ENCODE measurements at regions not wholly inside any gene's neighbourhood (a gene's known extent, or its start where the extent isn't known, plus 50 kb on each side); places are given as distances from the start of the nearest gene placed in this dataset.

GRCh38 chrX:5595570-5595969 is 633.1 kb downstream of the NLGN4X start (continued):
- no peak for TF ChIP-seq IKZF1 (conservative IDR thresholded peaks at IDR 0.05)

GRCh38 chrX:5586726-5587125 is 641.9 kb downstream of the NLGN4X start:
- POLR2A ChIA-PET = no interaction called here
- TF ChIP-seq CBX5 (IDR thresholded peaks at IDR 0.05; ENCODE audit: low read depth) = no peak
- no peak for TF ChIP-seq SMARCA5 (IDR thresholded peaks at IDR 0.05)
- TF ChIP-seq ZSCAN29 (IDR thresholded peaks at IDR 0.05) = no peak
- TF ChIP-seq CREM (IDR thresholded peaks at IDR 0.05; ENCODE audit: low read depth) = no peak
- no peak for TF ChIP-seq SIX5 (IDR thresholded peaks at IDR 0.05; ENCODE audit: low read depth, low read length, severe bottlenecking)
- H3K9me3 ChIP-seq (replicated peaks; ENCODE audit: control insufficient read depth, insufficient read depth, low read length) = no peaks in the 10 kb centered on the region
- RAD21 ChIA-PET (ENCODE audit: unreplicated experiment) = no interaction called here
- CTCF ChIA-PET = no interaction called here
- H3K27ac ChIP-seq (ENCODE audit: control insufficient read depth, insufficient read depth) = no peak overlapping the region
- no peaks in the 10 kb centered on the region for H3K27me3 ChIP-seq (replicated peaks in 1 of 2; ENCODE audit: control insufficient read depth in 2 of 2, insufficient read depth in 2 of 2, low read length in 1 of 2)
- H3K9ac ChIP-seq (ENCODE audit: control insufficient read depth, insufficient read depth, low read length) = no peak overlapping the region
- H3K36me3 ChIP-seq (ENCODE audit: control insufficient read depth in 2 of 2, insufficient read depth in 2 of 2, low read length in 1 of 2) = no peaks in the 10 kb centered on the region
- H3K79me2 ChIP-seq (ENCODE audit: control insufficient read depth, insufficient read depth, low read length) = no peaks in the 10 kb centered on the region
- FAIRE-seq (no peak), ATAC-seq (no peak), DNase-seq (ENCODE audit: low read depth, low spot score) (no peak)
- no peak overlapping the region for H3K4me2 ChIP-seq (ENCODE audit: control insufficient read depth, insufficient read depth)
- SMC1A ChIA-PET (ENCODE audit: uncharacterized antibody, unreplicated experiment) = no interaction called here
- BruUV-seq (replicated peaks) = no TSS peak
- no peak overlapping the region for H3K4me3 ChIP-seq
- in situ Hi-C loops (cut with MboI) (no loop called here), intact Hi-C loops (cut with micrococcal nuclease; ENCODE audit: unreplicated experiment) (no loop called here)
- H3K4me1 ChIP-seq (ENCODE audit: control insufficient read depth, insufficient read depth, low read length) = no peaks in the 10 kb centered on the region
- no peaks in the 10 kb centered on the region for H4K20me1 ChIP-seq (ENCODE audit: control insufficient read depth, insufficient read depth)
- no peak overlapping the region for H2AFZ ChIP-seq (ENCODE audit: control insufficient read depth, low read depth, low read length)

GRCh38 chrX:5575407-5575806 is 653.3 kb downstream of the NLGN4X start:
- CTCF ChIA-PET = no interaction called here
- SMC1A ChIA-PET (ENCODE audit: uncharacterized antibody, unreplicated experiment) = no interaction called here
- POLR2A ChIA-PET = no interaction called here
- Histone ChIP-seq H3K4me3 (no peak overlapping the region), H3K27me3 (replicated peaks in 1 of 2; ENCODE audit: control insufficient read depth in 2 of 2, insufficient read depth in 2 of 2, low read length in 1 of 2) (no peaks in the 10 kb centered on the region), H3K9me3 (replicated peaks; ENCODE audit: control insufficient read depth, insufficient read depth, low read length) (no peaks in the 10 kb centered on the region), H3K36me3 (ENCODE audit: control insufficient read depth in 2 of 2, insufficient read depth in 2 of 2, low read length in 1 of 2) (no peaks in the 10 kb centered on the region), H2AFZ (ENCODE audit: control insufficient read depth, low read depth, low read length) (no peak overlapping the region), H3K4me1 (ENCODE audit: control insufficient read depth, insufficient read depth, low read length) (no peaks in the 10 kb centered on the region), H4K20me1 (ENCODE audit: control insufficient read depth, insufficient read depth) (no peaks in the 10 kb centered on the region), H3K4me2 (ENCODE audit: control insufficient read depth, insufficient read depth) (no peak overlapping the region), H3K9ac (ENCODE audit: control insufficient read depth, insufficient read depth, low read length) (no peak overlapping the region), H3K27ac (ENCODE audit: control insufficient read depth, insufficient read depth) (no peak overlapping the region), H3K79me2 (ENCODE audit: control insufficient read depth, insufficient read depth, low read length) (no peaks in the 10 kb centered on the region)
- intact Hi-C loops (cut with micrococcal nuclease; ENCODE audit: unreplicated experiment) = no loop called here
- DNase-seq (ENCODE audit: low read depth, low spot score) = no peak
- WGBS (ENCODE audit: insufficient coverage, insufficient replicate concordance, low lambda C conversion rate, missing lambda C conversion rate) = 92% methylated on average over 1 of the region's 1 CpG
- BruUV-seq (replicated peaks) = no TSS peak
- RAD21 ChIA-PET (ENCODE audit: unreplicated experiment) = no interaction called here
- TF ChIP-seq E2F8 (IDR thresholded peaks at IDR 0.05; ENCODE audit: low read depth, partially characterized antibody) = no peak
- TF ChIP-seq HDGF (IDR thresholded peaks at IDR 0.05) = no peak
- TF ChIP-seq E2F4 (IDR thresholded peaks at IDR 0.05; ENCODE audit: low read depth, low read length) = no peak
- no peak for TF ChIP-seq PBX3 (IDR thresholded peaks at IDR 0.05; ENCODE audit: insufficient replicate concordance, low read depth, low read length)
- TF ChIP-seq CBX3 (IDR thresholded peaks at IDR 0.05; ENCODE audit: borderline replicate concordance, low read depth) = no peak
- TF ChIP-seq EP300 (IDR thresholded peaks at IDR 0.05; ENCODE audit: borderline replicate concordance in 1 of 2, control insufficient read depth in 1 of 2, low read depth in 2 of 2, low read length in 2 of 2) = no peak
- no peak for FAIRE-seq
- in situ Hi-C loops (cut with MboI) = no loop called here
- no peak for ATAC-seq

Data from GM12878 (cell line).